Activated B cell treated with CpG ODN at 0.5 μM for 24 hours (primary cell): ENCODE measurements at regions not wholly inside any gene's neighbourhood (a gene's known extent, or its start where the extent isn't known, plus 50 kb on each side); places are given as distances from the start of the nearest gene placed in this dataset.

Source experiments
- ATAC-seq: fragments of 200-7000 bp; cut with Tn5 transposase; one replicate; pipeline ENCODE4 v1.10.0; 2021; ENCODE audit warnings: low read depth, mild to moderate bottlenecking, moderate library complexity
- CTCF ChIA-PET: fragments of 350-600 bp; sonication (Branson Sonifier 250); formaldehyde crosslinking; loops from one replicate; lab custom pipeline; 2021; ENCODE audit warnings: antibody characterized with exemption; lab: Charles Lee
- POLR2A ChIA-PET: fragments of 350-600 bp; sonication (Branson Sonifier 250); formaldehyde crosslinking; loops from one replicate; lab custom pipeline; 2021; ENCODE audit warnings: antibody characterized with exemption; lab: Charles Lee
- DNase-seq: peaks from one replicate; pipeline ENCODE4 v3.0.0; 2022
- H3K27ac Mint-ChIP-seq: one replicate; pipeline ENCODE4 v1.8.0; 2020; ENCODE audit warnings: mixed read lengths
- H3K27me3 Mint-ChIP-seq: one replicate; pipeline ENCODE4 v1.8.0; 2021; ENCODE audit warnings: mixed read lengths
- H3K36me3 Mint-ChIP-seq: one replicate; pipeline ENCODE4 v1.8.0; 2021; ENCODE audit warnings: low read depth, mixed read lengths
- H3K4me1 Mint-ChIP-seq: one replicate; pipeline ENCODE4 v1.8.0; 2021; ENCODE audit warnings: mixed read lengths
- H3K4me3 Mint-ChIP-seq: one replicate; pipeline ENCODE4 v1.8.0; 2020; ENCODE audit warnings: mild to moderate bottlenecking, mixed read lengths
- H3K9me3 Mint-ChIP-seq: one replicate; pipeline ENCODE4 v1.8.0; 2020; ENCODE audit warnings: mixed read lengths
- intact Hi-C: fragments of 100-400 bp; cut with micrococcal nuclease; formaldehyde crosslinking; loops from one replicate; pipeline ENCODE4 v1.15.1; 2024
- TF ChIP-seq, protein P1 (sequence below): fragments of 200-600 bp; IDR thresholded peaks from one replicate; pipeline ENCODE4 v1.8.0; 2022; ENCODE audit warnings: antibody characterized with exemption, mild to moderate bottlenecking

DNA sequence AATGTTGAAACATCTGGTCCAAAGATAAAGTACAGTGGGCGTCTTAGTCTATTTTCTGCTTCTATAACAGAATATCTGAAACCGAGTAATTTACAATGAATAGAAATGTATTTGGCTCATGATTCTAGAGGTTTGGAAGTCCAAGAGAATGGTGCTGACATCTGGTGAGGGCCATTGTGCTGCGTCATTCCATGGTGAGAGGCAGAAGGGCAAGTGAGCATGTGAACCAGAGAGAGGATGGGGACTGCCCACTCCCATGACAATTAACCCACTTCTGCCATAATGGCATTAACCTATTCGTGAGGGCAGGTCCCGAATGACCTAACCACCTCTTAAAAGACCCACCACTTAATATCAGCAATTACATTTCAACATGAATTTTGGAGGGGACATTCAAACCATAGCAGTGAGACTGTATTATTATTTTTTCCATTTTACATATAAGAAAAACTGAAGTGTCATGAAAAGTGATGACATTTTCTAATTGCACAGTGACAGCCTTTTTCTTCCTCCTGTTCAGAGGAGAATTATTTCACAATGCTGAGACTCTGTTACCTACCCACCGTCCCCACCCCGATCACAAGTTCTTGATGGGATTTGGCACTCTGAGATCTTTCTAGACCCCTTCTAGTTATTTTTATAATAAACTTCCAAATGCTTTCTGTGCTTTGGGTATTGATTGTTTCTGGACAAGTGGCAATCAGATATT lies 238.8 kb downstream of the RPLP1 start:
- H3K4me3 Mint-ChIP-seq = no peak overlapping the region
- POLR2A ChIA-PET = no interaction called here
- CTCF ChIA-PET = no interaction called here
- H3K27me3 Mint-ChIP-seq = peaks cover 10% of the 10 kb centered on the region
- no peak overlapping the region for H3K27ac Mint-ChIP-seq
- H3K36me3 Mint-ChIP-seq = peaks cover 3% of the 10 kb centered on the region
- TF ChIP-seq, protein P1, sequence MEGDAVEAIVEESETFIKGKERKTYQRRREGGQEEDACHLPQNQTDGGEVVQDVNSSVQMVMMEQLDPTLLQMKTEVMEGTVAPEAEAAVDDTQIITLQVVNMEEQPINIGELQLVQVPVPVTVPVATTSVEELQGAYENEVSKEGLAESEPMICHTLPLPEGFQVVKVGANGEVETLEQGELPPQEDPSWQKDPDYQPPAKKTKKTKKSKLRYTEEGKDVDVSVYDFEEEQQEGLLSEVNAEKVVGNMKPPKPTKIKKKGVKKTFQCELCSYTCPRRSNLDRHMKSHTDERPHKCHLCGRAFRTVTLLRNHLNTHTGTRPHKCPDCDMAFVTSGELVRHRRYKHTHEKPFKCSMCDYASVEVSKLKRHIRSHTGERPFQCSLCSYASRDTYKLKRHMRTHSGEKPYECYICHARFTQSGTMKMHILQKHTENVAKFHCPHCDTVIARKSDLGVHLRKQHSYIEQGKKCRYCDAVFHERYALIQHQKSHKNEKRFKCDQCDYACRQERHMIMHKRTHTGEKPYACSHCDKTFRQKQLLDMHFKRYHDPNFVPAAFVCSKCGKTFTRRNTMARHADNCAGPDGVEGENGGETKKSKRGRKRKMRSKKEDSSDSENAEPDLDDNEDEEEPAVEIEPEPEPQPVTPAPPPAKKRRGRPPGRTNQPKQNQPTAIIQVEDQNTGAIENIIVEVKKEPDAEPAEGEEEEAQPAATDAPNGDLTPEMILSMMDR = no peak
- ATAC-seq (no peak), DNase-seq (no peak)
- peaks cover 17% of the 10 kb centered on the region for H3K9me3 Mint-ChIP-seq
- H3K4me1 Mint-ChIP-seq = no peaks in the 10 kb centered on the region
- intact Hi-C loops = no loop called here

DNA sequence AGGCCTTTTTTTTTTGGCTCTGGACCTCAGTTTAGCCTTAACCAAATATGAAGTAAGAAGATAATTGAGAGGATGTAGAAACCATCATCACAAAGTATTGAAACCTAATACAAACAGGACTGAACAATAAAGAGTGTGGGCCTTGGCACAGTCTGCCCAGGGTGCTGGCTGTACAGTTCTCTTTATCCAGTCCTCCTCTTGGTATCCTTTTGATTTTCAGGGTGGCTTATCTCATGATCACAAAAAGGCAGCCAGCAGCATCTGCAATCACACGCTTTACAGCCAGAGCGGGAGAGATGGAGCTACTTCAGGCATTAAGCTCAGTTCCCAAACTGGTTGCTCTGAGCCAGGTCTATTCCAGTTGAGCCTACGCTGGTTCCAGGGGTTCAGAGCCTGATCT lies 239.7 kb downstream of the RPLP1 start:
- DNase-seq (no peak), ATAC-seq (no peak)
- TF ChIP-seq, protein P1 = no peak
- Mint-ChIP-seq H3K27me3 (peaks cover 4% of the 10 kb centered on the region), H3K36me3 (peaks cover 3% of the 10 kb centered on the region), H3K9me3 (peaks cover 17% of the 10 kb centered on the region), H3K27ac (no peak overlapping the region), H3K4me3 (no peak overlapping the region), H3K4me1 (peaks cover under 1% of the 10 kb centered on the region)
- intact Hi-C loops = no loop called here
- ChIA-PET CTCF (no interaction called here), POLR2A (interaction anchor here (0.7 kb wide), 1 partner anchor 33 kb away, joined by 5 read pairs; no protein-coding TSS in a partner anchor)

DNA sequence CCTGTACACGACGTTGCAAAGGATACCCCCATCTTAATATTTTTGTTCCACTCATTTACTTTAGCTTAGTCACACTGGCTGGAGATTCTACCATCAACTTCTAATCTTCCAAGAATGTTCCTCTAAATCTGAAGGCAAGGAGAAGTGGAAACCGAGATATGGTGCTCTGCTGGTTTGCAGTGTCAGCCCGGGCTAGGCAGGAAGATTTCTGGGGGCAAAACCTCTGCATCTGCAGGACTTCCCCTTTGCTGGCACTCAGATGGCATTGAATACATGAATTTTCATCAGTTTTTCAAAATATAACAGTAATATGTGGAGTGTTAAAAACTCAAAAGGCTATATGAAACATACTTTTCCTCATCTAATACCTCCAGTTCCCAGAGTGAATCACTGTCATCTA lies 240.4 kb downstream of the RPLP1 start:
- H3K27ac Mint-ChIP-seq = no peak overlapping the region
- CTCF ChIA-PET = no interaction called here

DNA sequence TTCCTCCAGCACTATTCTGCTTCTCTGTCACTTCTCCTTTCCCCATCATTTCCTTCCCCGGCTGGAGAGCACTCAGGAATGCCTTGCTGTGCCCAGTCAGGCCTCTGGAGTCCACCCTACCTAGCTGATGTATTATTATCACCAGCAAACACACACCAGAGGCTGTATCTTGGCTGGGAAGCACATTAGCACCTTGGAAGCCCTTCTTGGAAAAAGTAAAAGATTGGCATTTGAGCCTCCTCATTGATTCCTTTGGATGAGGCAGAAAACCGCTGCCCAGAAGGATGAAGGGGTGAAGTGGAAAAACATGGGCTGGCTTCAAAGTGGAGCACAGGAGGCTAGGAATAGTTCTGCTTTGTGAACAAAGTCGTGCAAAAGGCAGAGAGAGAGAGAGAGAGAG lies 244.3 kb downstream of the RPLP1 start:
- no peak for ATAC-seq
- H3K27me3 Mint-ChIP-seq = peaks cover 4% of the 10 kb centered on the region
- H3K4me3 Mint-ChIP-seq = no peak overlapping the region
- no peaks in the 10 kb centered on the region for H3K9me3 Mint-ChIP-seq
- ChIA-PET CTCF (no interaction called here), POLR2A (no interaction called here)
- peaks cover 11% of the 10 kb centered on the region for H3K4me1 Mint-ChIP-seq
- no peak for DNase-seq
- intact Hi-C loops = no loop called here
- TF ChIP-seq, protein P1 = no peak
- no peak overlapping the region for H3K27ac Mint-ChIP-seq
- H3K36me3 Mint-ChIP-seq = no peaks in the 10 kb centered on the region

More for the DNA sequence above, 240.4 kb downstream of the RPLP1 start:
- TF ChIP-seq, protein P1 = no peak
- intact Hi-C loops = no loop called here
- no peak for DNase-seq
- Mint-ChIP-seq H3K4me1 (peaks cover 8% of the 10 kb centered on the region), H3K9me3 (peaks cover 16% of the 10 kb centered on the region), H3K4me3 (no peak overlapping the region), H3K27me3 (peaks cover 4% of the 10 kb centered on the region), H3K36me3 (peaks cover 3% of the 10 kb centered on the region)
- POLR2A ChIA-PET = no interaction called here
- no peak for ATAC-seq

DNA sequence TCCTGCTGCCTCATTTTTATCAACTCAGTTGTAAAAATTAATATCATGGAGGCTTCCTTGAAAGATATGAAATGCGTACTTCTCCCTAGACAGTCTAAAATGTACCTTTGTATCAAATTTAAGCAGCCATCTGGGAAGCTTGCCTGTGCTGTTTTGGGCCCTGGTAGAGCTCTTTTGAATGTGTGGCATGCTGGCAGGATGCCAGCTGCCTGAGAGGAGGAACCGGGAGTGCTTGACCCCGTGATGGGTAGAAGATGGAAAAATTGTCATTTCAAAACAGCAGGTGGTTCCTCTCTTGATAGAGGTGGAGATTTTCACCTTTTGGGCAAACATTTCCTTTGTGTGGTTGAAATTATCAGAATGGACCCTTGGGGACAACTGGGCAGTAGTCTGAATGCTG lies 245.3 kb downstream of the RPLP1 start:
- DNase-seq (no peak), ATAC-seq (no peak)
- Mint-ChIP-seq H3K4me3 (no peak overlapping the region), H3K27me3 (peaks cover 4% of the 10 kb centered on the region), H3K27ac (no peak overlapping the region), H3K36me3 (no peaks in the 10 kb centered on the region), H3K9me3 (no peaks in the 10 kb centered on the region), H3K4me1 (peaks cover 11% of the 10 kb centered on the region)
- ChIA-PET POLR2A (no interaction called here), CTCF (no interaction called here)
- TF ChIP-seq, protein P1 = no peak
- intact Hi-C loops = no loop called here
